K562 (cell line): ENCODE measurements at regions not wholly inside any gene's neighbourhood (a gene's known extent, or its start where the extent isn't known, plus 50 kb on each side); places are given as distances from the start of the nearest gene placed in this dataset.

Experiments used
- BACH1 ChIP-seq: fragments of 200-800 bp; sonication (Bioruptor generic); IDR thresholded peaks from 2 replicates; pipeline ENCODE4 v1.6.1; 2016; ENCODE audit warnings: missing genetic modification characterization, missing compliant biosample characterization
- C11orf30 ChIP-seq: fragments of 450-650 bp; IDR thresholded peaks from 2 replicates; pipeline ENCODE4 v1.6.1; 2016; ENCODE audit warnings: low read depth, mild to moderate bottlenecking
- CREM ChIP-seq: IDR thresholded peaks from 2 replicates; pipeline ENCODE4 v1.6.1; 2014; ENCODE audit warnings: antibody characterized with exemption, low read depth
- GMEB1 ChIP-seq: fragments of 250-450 bp; sonication (Bioruptor Pico); IDR thresholded peaks from 2 replicates; pipeline ENCODE4 v1.4.0; 2020; ENCODE audit warnings: mild to moderate bottlenecking
- GTF2E2 ChIP-seq: fragments of 200-800 bp; sonication (Bioruptor generic); IDR thresholded peaks from 2 replicates; pipeline ENCODE4 v1.6.1; 2016; ENCODE audit warnings: missing genetic modification characterization, missing compliant biosample characterization
- LEF1 ChIP-seq: fragments of 450-650 bp; IDR thresholded peaks from 2 replicates; pipeline ENCODE4 v1.6.1; 2016; ENCODE audit warnings: mild to moderate bottlenecking
- NCOR1 ChIP-seq: fragments of 450-650 bp; IDR thresholded peaks from 2 replicates; pipeline ENCODE4 v1.6.1; 2016; ENCODE audit warnings: mild to moderate bottlenecking, moderate library complexity
- NFRKB ChIP-seq: fragments of 450-650 bp; IDR thresholded peaks from 2 replicates; pipeline ENCODE4 v1.6.1; 2016; ENCODE audit warnings: low read depth
- POLR2H ChIP-seq: IDR thresholded peaks from 2 replicates; pipeline ENCODE4 v1.6.1; 2016; ENCODE audit warnings: missing genetic modification characterization, low read depth, mild to moderate bottlenecking, control low read depth, missing compliant biosample characterization, moderate library complexity
- SMAD2 ChIP-seq: fragments of 150-350 bp; IDR thresholded peaks from 2 replicates; pipeline ENCODE4 v1.6.1; 2014; ENCODE audit warnings: low read depth, mild to moderate bottlenecking, low read length
- SMARCA5 ChIP-seq: fragments of 450-650 bp; IDR thresholded peaks from 2 replicates; pipeline ENCODE4 v1.6.1; 2016
- USF1 ChIP-seq: sonication (generic); formaldehyde crosslinking; IDR thresholded peaks from 2 replicates; pipeline ENCODE4 v1.9.0; 2022; ENCODE audit warnings: mild to moderate bottlenecking, missing genetic modification reagents
- VEZF1 ChIP-seq: fragments of 200-800 bp; sonication (Bioruptor generic); IDR thresholded peaks from 2 replicates; pipeline ENCODE4 v1.6.1; 2017; ENCODE audit warnings: missing genetic modification characterization, missing compliant biosample characterization
- ZBTB49 ChIP-seq: sonication (generic); formaldehyde crosslinking; IDR thresholded peaks from 2 replicates; pipeline ENCODE4 v1.8.0; 2022; ENCODE audit warnings: missing genetic modification reagents, mild to moderate bottlenecking, borderline replicate concordance
- ZFP1 ChIP-seq: fragments of 450-650 bp; formaldehyde crosslinking; IDR thresholded peaks from 2 replicates; pipeline ENCODE4 v1.4.0; 2020; ENCODE audit warnings: mild to moderate bottlenecking, mixed read lengths
- ZNF165 ChIP-seq: fragments of 250-450 bp; sonication (Bioruptor Pico); IDR thresholded peaks from 2 replicates; pipeline ENCODE4 v1.4.0; 2020; ENCODE audit warnings: borderline replicate concordance

- TF ChIP-seq LEF1 (peak; percentile 73; the same call in 1 of the 2 replicates), USF1 (CRISPR knock-in tag) (peak; percentile 72), C11orf30 (peak; percentile 76), GMEB1 (CRISPR knock-in tag) (no peak), NFRKB (no peak), POLR2H (tag) (no peak), VEZF1 (no peak), ZFP1 (no peak), ZNF165 (CRISPR knock-in tag) (no peak), SMAD2 (no peak), BACH1 (tag) (no peak), CREM (no peak), ZBTB49 (no peak), NCOR1 (no peak), SMARCA5 (no peak), GTF2E2 (tag) (no peak)
These were observed 143.4 kb upstream of the ERRFI1 start (continued) for GRCh38 chr1:8169364-8170058.
